Adrenal gland (tissue), 9 donors: ENCODE measurements at regions not wholly inside any gene's neighbourhood (a gene's known extent, or its start where the extent isn't known, plus 50 kb on each side); places are given as distances from the start of the nearest gene placed in this dataset.

ENCODE experiments used
- DNase-seq, 7 donors: peaks; one replicate each; pipeline ENCODE4 v3.0.0-alpha.2; 2019 to 2020
- H3K27ac ChIP-seq, 5 donors: fragments of 200-600 bp; sonication (generic) in 4 of 5; 1 replicate in 3 of 5; 2 replicates in 2 of 5; pipeline versions ENCODE4 v1.5.1 to v1.8.0; 2016 to 2020; ENCODE audit warnings: mild to moderate bottlenecking in 1 of 5
- H3K27me3 ChIP-seq: fragments of 200-600 bp; 2 replicates; pipeline ENCODE4 v1.8.0; 2021
- H3K36me3 ChIP-seq, 2 donors: fragments of 200-600 bp; replicated peaks in 1 of 2; 1 replicate in 1 of 2; 2 replicates in 1 of 2; pipeline versions ENCODE4 v1.5.1 to v1.8.0; 2018 to 2022
- H3K4me1 ChIP-seq, 2 donors: fragments of 200-600 bp; replicated peaks in 1 of 2; 1 replicate in 1 of 2; 2 replicates in 1 of 2; pipeline versions ENCODE4 v1.5.1 to v1.8.0; 2018 to 2021
- H3K4me3 ChIP-seq, 4 donors: fragments of 200-600 bp; sonication (generic) in 3 of 4; one replicate each; pipeline ENCODE4 v1.5.1; 2016 to 2018
- H3K9me3 ChIP-seq, 3 donors: fragments of 200-600 bp; sonication (generic) in 1 of 3; replicated peaks in 1 of 3; 1 replicate in 2 of 3; 2 replicates in 1 of 3; pipeline versions ENCODE4 v1.5.1 to v1.8.0; 2016 to 2021
- POLR2A ChIP-seq, 2 donors: fragments of 450-650 bp; IDR thresholded peaks; one replicate each; pipeline ENCODE4 v1.6.1; 2017; ENCODE audit warnings: antibody characterized with exemption in 2 of 2, mild to moderate bottlenecking in 2 of 2, moderate library complexity in 1 of 2
- WGBS, 4 donors: extraction: QIAGEN DNeasy Blood & Tissue Kit in 2 of 4; methylation state at CpG; one replicate each; pipeline versions ENCODE4 v1.1.5 to v1.1.7; 2013 to 2017; 5-methylcytosine and 5-hydroxymethylcytosine counted together
- intact Hi-C, 2 donors: fragments of 100-400 bp; cut with DNase I; formaldehyde crosslinking; loops; one replicate each; pipeline versions ENCODE4 v1.14.1 to v1.15.0; 2022 to 2023
- TF ChIP-seq, protein P1 (sequence below), 6 experiments: fragments of 450-650 bp in 4 of 6; fragments of 200-600 bp in 2 of 6; sonication (generic) in 1 of 6; IDR thresholded peaks; 1 replicate in 5 of 6; 2 replicates in 1 of 6; pipeline versions ENCODE4 v1.5.1 to v1.8.0; 2016 to 2021; ENCODE audit warnings: antibody characterized with exemption in 6 of 6, mild to moderate bottlenecking in 2 of 6, moderate library complexity in 1 of 6
- donor health status: healthy with polysubstance abuse.
- donor health status: Bipolar disorder and iron deficiency.
- donor health status: DM: yes; HTN: yes; CAD: no.
- donor health status: DM: no; HTN: no; CAD: no.
- donor health status: DM: no; HTN: no; CAD: no.

- DNase-seq: no peak
- no peaks in the 10 kb centered on the region for H3K36me3 ChIP-seq
These were observed 49.9 kb upstream of the CXCR4 start for GRCh38 chr2:136167721-136168475.

More at GRCh38 chr2:136167721-136168475, 49.9 kb upstream of the CXCR4 start:
- no peaks in the 10 kb centered on the region for H3K27me3 ChIP-seq
- intact Hi-C loops: no loop called here
- WGBS, 4 donors: 69 to 79% (median 72%) methylated on average over 8 of the region's 8 CpGs
- H3K4me1 ChIP-seq: no peaks in the 10 kb centered on the region
- no peaks in the 10 kb centered on the region for H3K9me3 ChIP-seq
- TF ChIP-seq POLR2A (IDR thresholded peaks at IDR 0.05): no peak
- TF ChIP-seq, protein P1, sequence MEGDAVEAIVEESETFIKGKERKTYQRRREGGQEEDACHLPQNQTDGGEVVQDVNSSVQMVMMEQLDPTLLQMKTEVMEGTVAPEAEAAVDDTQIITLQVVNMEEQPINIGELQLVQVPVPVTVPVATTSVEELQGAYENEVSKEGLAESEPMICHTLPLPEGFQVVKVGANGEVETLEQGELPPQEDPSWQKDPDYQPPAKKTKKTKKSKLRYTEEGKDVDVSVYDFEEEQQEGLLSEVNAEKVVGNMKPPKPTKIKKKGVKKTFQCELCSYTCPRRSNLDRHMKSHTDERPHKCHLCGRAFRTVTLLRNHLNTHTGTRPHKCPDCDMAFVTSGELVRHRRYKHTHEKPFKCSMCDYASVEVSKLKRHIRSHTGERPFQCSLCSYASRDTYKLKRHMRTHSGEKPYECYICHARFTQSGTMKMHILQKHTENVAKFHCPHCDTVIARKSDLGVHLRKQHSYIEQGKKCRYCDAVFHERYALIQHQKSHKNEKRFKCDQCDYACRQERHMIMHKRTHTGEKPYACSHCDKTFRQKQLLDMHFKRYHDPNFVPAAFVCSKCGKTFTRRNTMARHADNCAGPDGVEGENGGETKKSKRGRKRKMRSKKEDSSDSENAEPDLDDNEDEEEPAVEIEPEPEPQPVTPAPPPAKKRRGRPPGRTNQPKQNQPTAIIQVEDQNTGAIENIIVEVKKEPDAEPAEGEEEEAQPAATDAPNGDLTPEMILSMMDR (IDR thresholded peaks at IDR 0.05): no peak
- no peak overlapping the region for H3K4me3 ChIP-seq
- H3K27ac ChIP-seq: no peak overlapping the region
